LNCaP clone FGC (cell line): ENCODE measurements at regions not wholly inside any gene's neighbourhood (a gene's known extent, or its start where the extent isn't known, plus 50 kb on each side); places are given as distances from the start of the nearest gene placed in this dataset.
"Not testable (repeated sequence)": the region's sequence is repeated elsewhere in the genome, so short reads cannot be mapped to it uniquely, and the experiment has no call there.

Experiments used
- DNase-seq: peaks from one replicate; pipeline ENCODE4 v3.0.0-alpha.2; 2011; ENCODE audit warnings: low read depth
- H3K4me3 ChIP-seq: 2 replicates; pipeline ENCODE4 v1.5.1; 2011; ENCODE audit warnings: mild to moderate bottlenecking, low read depth, low read length, control low read depth
- CTCF ChIP-seq: IDR thresholded peaks from 2 replicates; pipeline ENCODE4 v1.5.1; 2012; ENCODE audit warnings: mild to moderate bottlenecking; ENCODE audit not compliant: control insufficient read depth, insufficient read depth; ENCODE audit errors: extremely low read depth

DNA sequence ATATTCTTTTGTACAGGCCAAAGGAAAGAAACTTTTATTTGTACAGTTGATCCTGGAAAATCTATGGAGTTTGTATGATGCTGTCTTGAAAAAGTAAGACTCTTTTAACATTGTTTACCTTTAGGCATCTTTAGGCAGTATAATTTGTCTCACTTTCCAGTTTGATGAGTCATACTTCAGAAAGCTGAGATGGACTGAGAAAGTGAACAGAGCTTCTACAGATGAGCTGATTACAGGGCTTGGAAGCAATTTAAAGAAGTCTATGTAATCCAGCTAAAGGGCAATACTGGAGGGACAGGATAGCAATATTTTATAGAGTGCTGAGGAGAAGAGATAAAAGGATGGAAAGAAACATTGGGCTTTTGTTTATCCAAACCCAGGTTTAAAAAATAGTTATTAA lies 123.5 kb upstream of the GOLGA6L4 start:
- TF ChIP-seq CTCF: no peak
- DNase-seq: peak; percentile 27
- no peak overlapping the region for H3K4me3 ChIP-seq

DNA sequence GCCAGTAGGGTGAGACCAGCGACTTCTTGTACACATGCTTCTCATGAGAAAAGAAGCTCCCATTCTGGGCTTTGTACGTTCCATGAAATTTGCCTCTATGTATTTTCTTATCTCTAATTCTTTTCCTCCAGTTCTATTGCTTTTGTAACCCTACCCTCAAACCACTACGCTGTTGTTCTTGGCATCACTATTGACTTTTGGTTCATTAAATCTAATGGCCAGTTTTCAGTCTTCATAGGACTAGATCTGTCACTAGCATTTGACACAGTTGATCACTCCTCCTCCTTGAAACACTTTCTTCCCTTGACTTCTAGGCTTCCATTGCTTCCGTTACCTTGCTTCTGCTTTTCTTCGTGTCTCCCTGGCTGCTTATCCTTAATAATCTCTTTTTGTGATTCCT lies 121.7 kb upstream of the GOLGA6L4 start:
- TF ChIP-seq CTCF: no peak
- H3K4me3 ChIP-seq: no peak overlapping the region
- no peak for DNase-seq

DNA sequence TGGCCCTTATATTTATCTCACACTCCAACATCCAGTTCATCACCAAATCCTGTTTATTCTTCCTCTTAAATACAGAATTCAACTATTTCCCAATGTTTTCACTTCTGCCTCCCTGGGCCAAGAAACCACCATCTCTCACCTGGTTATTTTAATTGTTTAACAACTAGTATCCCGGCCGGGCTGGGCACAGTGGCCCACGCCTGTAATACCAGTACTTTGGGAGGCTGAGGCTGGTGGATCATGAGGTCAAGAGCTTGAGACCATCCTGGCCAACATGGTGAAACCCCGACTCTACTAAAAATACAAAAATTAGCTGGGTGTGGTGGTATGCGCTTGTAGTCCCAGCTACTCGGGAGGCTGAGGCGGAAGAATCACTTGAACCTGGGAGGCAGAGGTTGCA lies 120.9 kb upstream of the GOLGA6L4 start:
- not testable (repeated sequence) for DNase-seq, H3K4me3 ChIP-seq

DNA sequence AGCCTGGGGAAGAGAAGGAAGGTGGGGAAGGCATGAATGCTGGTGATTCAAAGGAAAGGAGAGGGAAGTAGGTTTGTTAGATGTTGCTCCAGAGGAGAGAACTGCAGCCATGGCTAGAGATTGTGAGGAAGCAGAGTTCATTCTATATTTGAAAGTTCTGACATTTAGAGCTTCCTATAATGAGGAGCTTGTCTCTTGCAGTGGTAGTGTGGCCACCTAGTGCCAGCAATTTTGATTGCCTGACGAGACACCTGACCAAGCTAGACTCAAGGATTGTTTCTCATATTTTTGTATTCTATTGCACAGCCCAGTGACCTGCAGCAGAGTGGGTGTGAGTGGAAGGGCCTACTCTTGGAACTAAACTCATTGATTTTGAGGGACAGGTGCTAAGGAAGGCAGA lies 116.2 kb upstream of the GOLGA6L4 start:
- not testable (repeated sequence) for DNase-seq, H3K4me3 ChIP-seq
- TF ChIP-seq CTCF: 0 out of 2 replicates have a peak, but pooled peaks have one; percentile 19

GRCh38 chr15:84120903-84121302 lies 114.7 kb upstream of the GOLGA6L4 start:
- H3K4me3 ChIP-seq, DNase-seq: not testable (repeated sequence)

- not testable (repeated sequence) for H3K4me3 ChIP-seq, DNase-seq
Measured at GRCh38 chr15:84128706-84129105, 106.9 kb upstream of the GOLGA6L4 start.

- not testable (repeated sequence) for DNase-seq, H3K4me3 ChIP-seq
Measured at GRCh38 chr15:84130098-84130831, 105.3 kb upstream of the GOLGA6L4 start.

DNA sequence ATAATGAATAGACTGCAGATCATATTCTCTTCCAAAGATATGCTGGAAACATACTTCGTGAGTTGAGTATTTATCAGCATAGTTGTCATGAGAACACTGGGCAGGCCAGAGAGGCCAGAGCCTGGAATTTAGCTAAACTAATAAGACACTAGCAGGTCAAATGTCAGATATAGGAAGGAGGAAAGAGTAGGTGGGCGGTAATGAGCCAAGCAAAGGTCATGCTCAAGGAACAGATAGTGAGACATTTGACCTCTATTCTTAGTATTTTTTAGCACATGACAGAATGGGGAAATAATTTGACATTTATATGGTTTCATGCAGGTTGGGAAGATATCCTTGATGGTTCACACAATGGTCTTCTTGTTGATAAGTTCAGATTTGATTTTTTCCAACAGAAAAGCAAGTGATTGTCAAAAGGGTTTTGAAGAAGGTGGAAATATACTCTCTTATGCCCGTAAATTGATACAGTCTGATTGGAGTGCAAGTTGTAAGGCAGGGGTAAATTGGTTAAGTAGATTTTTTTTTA lies 99.6 kb upstream of the GOLGA6L4 start:
- H3K4me3 ChIP-seq, DNase-seq: not testable (repeated sequence)

- peak overlapping the region; percentile 22; the same call in 1 of the 2 replicates for H3K4me3 ChIP-seq
- DNase-seq: peak; percentile 64
- peak; percentile 93 for TF ChIP-seq CTCF
Measured at GRCh38 chr15:84142888-84143337, 92.7 kb upstream of the GOLGA6L4 start.
